HCT116 (cell line): ENCODE measurements at regions not wholly inside any gene's neighbourhood (a gene's known extent, or its start where the extent isn't known, plus 50 kb on each side); places are given as distances from the start of the nearest gene placed in this dataset.

ENCODE experiments used
- ELF1 ChIP-seq: IDR thresholded peaks from 2 replicates; pipeline ENCODE4 v1.6.1; 2012; ENCODE audit warnings: low read depth, borderline replicate concordance
- EZH2phosphoT487 ChIP-seq: fragments of 200-600 bp; IDR thresholded peaks from 2 replicates; pipeline ENCODE4 v1.6.1; 2018; ENCODE audit warnings: antibody characterized with exemption, borderline replicate concordance
- TF ChIP-seq, protein P1 (sequence below), 3 experiments: fragments of 200-600 bp in 1 of 3; sonication (generic) in 1 of 3; IDR thresholded peaks in 2 of 3; conservative IDR thresholded peaks in 1 of 3; 2 replicates each; pipeline ENCODE4 v1.5.1; 2012 to 2017; ENCODE audit warnings: low read depth in 2 of 3, low read length in 2 of 3, antibody characterized with exemption in 1 of 3, borderline replicate concordance in 1 of 3, control low read depth in 1 of 3, mild to moderate bottlenecking in 1 of 3, mixed read lengths in 1 of 3, mixed run types in 1 of 3, moderate library complexity in 1 of 3; ENCODE audit not compliant: insufficient read depth in 1 of 3

DNA sequence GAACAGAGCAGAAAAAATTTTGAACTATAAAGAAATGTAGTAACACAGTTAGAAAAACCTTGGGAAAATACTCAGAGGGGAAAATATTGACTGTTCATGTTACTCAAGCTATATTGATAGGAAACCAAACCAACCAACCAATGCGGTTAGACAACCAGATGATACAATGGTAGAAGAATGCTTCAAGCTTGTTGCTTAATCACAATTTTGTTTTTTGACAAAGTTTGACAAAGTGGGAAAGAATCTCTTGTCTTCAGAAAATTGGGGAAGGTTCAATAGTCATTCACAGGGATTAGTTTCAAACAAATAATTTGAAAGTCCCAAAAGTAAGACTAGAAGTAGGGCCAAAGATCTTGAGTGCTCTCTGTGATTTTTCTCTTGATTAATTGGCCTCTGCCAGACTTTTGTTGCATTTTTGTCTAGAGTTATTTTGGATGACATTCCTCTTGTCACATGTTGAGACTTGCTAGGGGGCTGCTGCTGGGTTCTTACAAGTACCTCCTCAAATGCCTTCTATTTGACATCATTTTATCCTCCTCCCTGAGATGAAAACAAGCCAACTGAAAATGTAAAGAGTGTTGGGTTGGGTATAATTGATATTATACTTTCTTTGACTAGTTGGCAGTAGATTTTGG, 233.1 kb upstream of the PHYHIPL start:
- no peak for TF ChIP-seq ELF1
- no peak for TF ChIP-seq EZH2phosphoT487
- TF ChIP-seq, protein P1, sequence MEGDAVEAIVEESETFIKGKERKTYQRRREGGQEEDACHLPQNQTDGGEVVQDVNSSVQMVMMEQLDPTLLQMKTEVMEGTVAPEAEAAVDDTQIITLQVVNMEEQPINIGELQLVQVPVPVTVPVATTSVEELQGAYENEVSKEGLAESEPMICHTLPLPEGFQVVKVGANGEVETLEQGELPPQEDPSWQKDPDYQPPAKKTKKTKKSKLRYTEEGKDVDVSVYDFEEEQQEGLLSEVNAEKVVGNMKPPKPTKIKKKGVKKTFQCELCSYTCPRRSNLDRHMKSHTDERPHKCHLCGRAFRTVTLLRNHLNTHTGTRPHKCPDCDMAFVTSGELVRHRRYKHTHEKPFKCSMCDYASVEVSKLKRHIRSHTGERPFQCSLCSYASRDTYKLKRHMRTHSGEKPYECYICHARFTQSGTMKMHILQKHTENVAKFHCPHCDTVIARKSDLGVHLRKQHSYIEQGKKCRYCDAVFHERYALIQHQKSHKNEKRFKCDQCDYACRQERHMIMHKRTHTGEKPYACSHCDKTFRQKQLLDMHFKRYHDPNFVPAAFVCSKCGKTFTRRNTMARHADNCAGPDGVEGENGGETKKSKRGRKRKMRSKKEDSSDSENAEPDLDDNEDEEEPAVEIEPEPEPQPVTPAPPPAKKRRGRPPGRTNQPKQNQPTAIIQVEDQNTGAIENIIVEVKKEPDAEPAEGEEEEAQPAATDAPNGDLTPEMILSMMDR (IDR thresholded peaks at IDR 0.05 in 2 of 3, conservative IDR thresholded peaks at IDR 0.05 in 1 of 3; ENCODE audit: borderline replicate concordance in 1 of 3, insufficient read depth in 1 of 3, low read depth in 2 of 3, low read length in 2 of 3) = no peak
